ENCODE measurements at regions not wholly inside any gene's neighbourhood (a gene's known extent, or its start where the extent isn't known, plus 50 kb on each side); places are given as distances from the start of the nearest gene placed in this dataset.

GRCh38 chr2:6336752-6337471 is 528.8 kb downstream of the CMPK2 start:
- TF ChIP-seq POLR2A (IDR thresholded peaks at IDR 0.05; ENCODE audit: low read length) (no peak), GATA1 (IDR thresholded peaks at IDR 0.05; ENCODE audit: low read depth, low read length) (no peak)
